NCI-H69 (cell line): ENCODE measurements at regions not wholly inside any gene's neighbourhood (a gene's known extent, or its start where the extent isn't known, plus 50 kb on each side); places are given as distances from the start of the nearest gene placed in this dataset.

Experiments
- DNase-seq: peaks from one replicate; lab custom pipeline; 2025; lab: John Stamatoyannopoulos, UW

- DNase-seq: no peak
Measured at GRCh38 chr12:67797185-67797741, 148.7 kb downstream of the DYRK2 start.

- DNase-seq: no peak
Measured at GRCh38 chr12:67797753-67798152, 149.2 kb downstream of the DYRK2 start.

GRCh38 chr12:67798768-67799167 lies 150.2 kb downstream of the DYRK2 start:
- no peak for DNase-seq

GRCh38 chr12:67802731-67803130 lies 154.2 kb downstream of the DYRK2 start:
- no peak for DNase-seq

GRCh38 chr12:67803278-67803993 lies 154.9 kb downstream of the DYRK2 start:
- DNase-seq: no peak

GRCh38 chr12:67804168-67804567 lies 155.6 kb downstream of the DYRK2 start:
- DNase-seq: no peak

GRCh38 chr12:67807814-67808213 lies 159.3 kb downstream of the DYRK2 start:
- no peak for DNase-seq

- no peak for DNase-seq
Measured at GRCh38 chr12:67810166-67810565, 161.6 kb downstream of the DYRK2 start.

- no peak for DNase-seq
Measured at GRCh38 chr12:67811437-67812361, 163.2 kb downstream of the DYRK2 start.

- no peak for DNase-seq
Measured at GRCh38 chr12:67813456-67813904, 164.9 kb downstream of the DYRK2 start.

- no peak for DNase-seq
Measured at GRCh38 chr12:67816269-67816668, 167.7 kb downstream of the DYRK2 start.

- no peak for DNase-seq
Measured at GRCh38 chr12:67818459-67818903, 169.9 kb downstream of the DYRK2 start.

GRCh38 chr12:67819902-67820301 lies 169.3 kb upstream of the IFNG-AS1 start:
- no peak for DNase-seq

GRCh38 chr12:67820694-67821093 lies 168.6 kb upstream of the IFNG-AS1 start:
- no peak for DNase-seq

GRCh38 chr12:67822826-67823225 lies 166.4 kb upstream of the IFNG-AS1 start:
- DNase-seq: no peak

- no peak for DNase-seq
Measured at GRCh38 chr12:67826148-67826547, 163.1 kb upstream of the IFNG-AS1 start.

- peak; percentile 13 for DNase-seq
Measured at GRCh38 chr12:67826946-67827720, 162.1 kb upstream of the IFNG-AS1 start.

- peak; percentile 9 for DNase-seq
Measured at GRCh38 chr12:67827820-67828383, 161.3 kb upstream of the IFNG-AS1 start.

- no peak for DNase-seq
Measured at GRCh38 chr12:67829896-67830295, 159.4 kb upstream of the IFNG-AS1 start.

- no peak for DNase-seq
Measured at GRCh38 chr12:67832155-67832554, 157.1 kb upstream of the IFNG-AS1 start.

- DNase-seq: no peak
Measured at GRCh38 chr12:67833602-67834001, 155.6 kb upstream of the IFNG-AS1 start.

- DNase-seq: no peak
Measured at GRCh38 chr12:67837876-67838275, 151.4 kb upstream of the IFNG-AS1 start.
